DND-41 (cell line): ENCODE measurements at regions not wholly inside any gene's neighbourhood (a gene's known extent, or its start where the extent isn't known, plus 50 kb on each side); places are given as distances from the start of the nearest gene placed in this dataset.

Source experiments
- CTCF ChIP-seq: IDR thresholded peaks from 2 replicates; pipeline ENCODE4 v1.5.1; 2012; ENCODE audit warnings: borderline replicate concordance, low read length, moderate library complexity, mild to moderate bottlenecking; ENCODE audit not compliant: poor library complexity, severe bottlenecking; ENCODE audit errors: extremely low read depth
- EZH2 ChIP-seq: IDR thresholded peaks from 3 replicates; pipeline ENCODE4 v1.6.1; 2012; ENCODE audit warnings: borderline replicate concordance, low read depth, mild to moderate bottlenecking, moderate library complexity, low read length, inconsistent platforms; ENCODE audit not compliant: severe bottlenecking

- TF ChIP-seq CTCF (no peak), EZH2 (no peak)
Observed at GRCh38 chr10:36168777-36169176, 526.7 kb upstream of the FZD8 start.
